Ovary (tissue), 7 donors: ENCODE measurements at regions not wholly inside any gene's neighbourhood (a gene's known extent, or its start where the extent isn't known, plus 50 kb on each side); places are given as distances from the start of the nearest gene placed in this dataset.

Source experiments
- DNase-seq, 5 donors: peaks; one replicate each; pipeline ENCODE4 v3.0.0-alpha.2; 2019 to 2020
- H3K27ac ChIP-seq, 2 donors: fragments of 200-600 bp; one replicate each; pipeline versions ENCODE4 v1.5.1 to v1.8.0; 2019 to 2022
- H3K27me3 ChIP-seq: fragments of 200-600 bp; one replicate; pipeline ENCODE4 v1.8.0; 2022
- H3K36me3 ChIP-seq: fragments of 200-600 bp; sonication (generic); one replicate; pipeline ENCODE4 v1.5.1; 2019
- H3K4me1 ChIP-seq: one replicate; pipeline ENCODE4 v1.8.1; 2013; ENCODE audit warnings: mild to moderate bottlenecking, moderate library complexity; ENCODE audit not compliant: insufficient read depth
- H3K4me3 ChIP-seq: fragments of 200-600 bp; sonication (generic); one replicate; pipeline ENCODE4 v1.5.1; 2017
- H3K9me3 ChIP-seq, 2 donors: fragments of 200-600 bp in 1 of 2; sonication (generic) in 1 of 2; one replicate each; pipeline versions ENCODE4 v1.5.1 to v1.8.1; 2013 to 2019; ENCODE audit warnings: mild to moderate bottlenecking in 1 of 2, moderate library complexity in 1 of 2
- CTCF ChIP-seq, 3 donors: fragments of 450-650 bp in 2 of 3; fragments of 200-600 bp in 1 of 3; IDR thresholded peaks; one replicate each; pipeline versions ENCODE4 v1.5.1 to v1.8.0; 2016 to 2022; ENCODE audit warnings: antibody characterized with exemption in 3 of 3, mild to moderate bottlenecking in 1 of 3
- EP300 ChIP-seq: sonication (generic); formaldehyde crosslinking; IDR thresholded peaks from one replicate; pipeline ENCODE4 v1.6.1; 2017; ENCODE audit warnings: antibody characterized with exemption
- POLR2A ChIP-seq: fragments of 450-650 bp; IDR thresholded peaks from one replicate; pipeline ENCODE4 v1.6.1; 2017; ENCODE audit warnings: antibody characterized with exemption, mild to moderate bottlenecking, moderate library complexity
- WGBS, 3 donors: extraction: QIAGEN DNeasy Blood & Tissue Kit in 1 of 3; methylation state at CpG; one replicate each; pipeline versions ENCODE4 v1.1.5 to v1.1.7; 2013 to 2017; 5-methylcytosine and 5-hydroxymethylcytosine counted together
- intact Hi-C, 4 donors: fragments of 100-400 bp; cut with DNase I; formaldehyde crosslinking; loops; one replicate each; pipeline versions ENCODE4 v1.11.0 to v1.15.1; 2022 to 2023
- donor health status: DM: no; HTN: no; CAD: no; lungs with moderate emphysema.
- donor health status: DM: no; HTN: no; CAD: no.
- donor health status: Bipolar disorder and iron deficiency.
- donor health status: DM: no; HTN: no; CAD: no.
- donor health status: DM: yes; HTN: yes; CAD: no.

GRCh38 chr6:3960754-3961361 lies 111.7 kb downstream of the FAM50B start:
- intact Hi-C loops: no loop called here
- no peak for TF ChIP-seq CTCF (IDR thresholded peaks at IDR 0.05)
- TF ChIP-seq EP300: no peak
- TF ChIP-seq POLR2A: no peak
- Histone ChIP-seq H3K27me3 (no peaks in the 10 kb centered on the region), H3K36me3 (no peaks in the 10 kb centered on the region), H3K9me3 (no peaks in the 10 kb centered on the region), H3K4me1 (no peaks in the 10 kb centered on the region), H3K4me3 (no peak overlapping the region), H3K27ac (no peak overlapping the region)
- DNase-seq: no peak
- WGBS, 3 donors: 89 to 92% (median 91%) methylated on average over 5 of the region's 5 CpGs

- Histone ChIP-seq H3K9me3 (no peaks in the 10 kb centered on the region), H3K27me3 (no peaks in the 10 kb centered on the region), H3K36me3 (no peaks in the 10 kb centered on the region), H3K4me3 (no peak overlapping the region), H3K27ac (no peak overlapping the region), H3K4me1 (no peaks in the 10 kb centered on the region)
- DNase-seq: no peak
- intact Hi-C loops: no loop called here
- no peak for TF ChIP-seq POLR2A
- no peak for TF ChIP-seq CTCF (IDR thresholded peaks at IDR 0.05)
- TF ChIP-seq EP300: no peak
- WGBS, 3 donors: 87 to 90% (median 87%) methylated on average over 7 of the region's 7 CpGs
Observed at GRCh38 chr6:3961581-3962215, 112.5 kb downstream of the FAM50B start.

GRCh38 chr6:3962291-3963280 lies 113.4 kb downstream of the FAM50B start:
- H3K27me3 ChIP-seq: no peaks in the 10 kb centered on the region
- no peak overlapping the region for H3K4me3 ChIP-seq
- H3K36me3 ChIP-seq: no peaks in the 10 kb centered on the region
- 83 to 89% (median 85%) methylated on average over 7 of the region's 7 CpGs for WGBS, 3 donors
- TF ChIP-seq CTCF (IDR thresholded peaks at IDR 0.05) (no peak), POLR2A (no peak), EP300 (no peak)
- no peak overlapping the region for H3K27ac ChIP-seq
- H3K4me1 ChIP-seq: no peaks in the 10 kb centered on the region
- intact Hi-C loops: no loop called here
- H3K9me3 ChIP-seq: no peaks in the 10 kb centered on the region
- DNase-seq: no peak

- H3K4me3 ChIP-seq: no peak overlapping the region
- WGBS, 3 donors: 86 to 91% (median 87%) methylated on average over 4 of the region's 4 CpGs
- TF ChIP-seq POLR2A (no peak), CTCF (IDR thresholded peaks at IDR 0.05) (no peak), EP300 (no peak)
- no peaks in the 10 kb centered on the region for H3K4me1 ChIP-seq
- intact Hi-C loops: no loop called here
- H3K9me3 ChIP-seq: no peaks in the 10 kb centered on the region
- DNase-seq: no peak
- no peaks in the 10 kb centered on the region for H3K27me3 ChIP-seq
- no peaks in the 10 kb centered on the region for H3K36me3 ChIP-seq
- no peak overlapping the region for H3K27ac ChIP-seq
Observed at GRCh38 chr6:3963426-3963825, 114.3 kb downstream of the FAM50B start.
